Esophagus squamous epithelium (tissue), 5 donors: ENCODE measurements at regions not wholly inside any gene's neighbourhood (a gene's known extent, or its start where the extent isn't known, plus 50 kb on each side); places are given as distances from the start of the nearest gene placed in this dataset.

Experiments used
- DNase-seq: peaks from one replicate; lab custom pipeline; 2025; lab: John Stamatoyannopoulos, UW
- H3K27ac ChIP-seq, 4 donors: fragments of 200-600 bp; sonication (generic); one replicate each; pipeline ENCODE4 v1.5.1; 2016 to 2019; ENCODE audit warnings: mild to moderate bottlenecking in 1 of 4
- H3K27me3 ChIP-seq, 4 donors: fragments of 200-600 bp; sonication (generic); 1 replicate in 3 of 4; 2 replicates in 1 of 4; pipeline versions ENCODE4 v1.5.1 to v1.6.0; 2017 to 2021; ENCODE audit warnings: antibody characterized with exemption in 1 of 4
- H3K36me3 ChIP-seq, 3 donors: fragments of 200-600 bp; sonication (generic); one replicate each; pipeline ENCODE4 v1.5.1; 2016 to 2019
- H3K4me1 ChIP-seq, 3 donors: fragments of 200-600 bp; sonication (generic); one replicate each; pipeline ENCODE4 v1.5.1; 2017 to 2019
- H3K4me3 ChIP-seq, 4 donors: fragments of 200-600 bp; sonication (generic); 1 replicate in 3 of 4; 2 replicates in 1 of 4; pipeline ENCODE4 v1.5.1; 2016 to 2019; ENCODE audit warnings: mild to moderate bottlenecking in 2 of 4, moderate library complexity in 1 of 4
- H3K9me3 ChIP-seq, 3 donors: fragments of 200-600 bp; sonication (generic); one replicate each; pipeline ENCODE4 v1.5.1; 2016 to 2019
- CTCF ChIP-seq, 6 experiments: fragments of 450-650 bp in 4 of 6; fragments of 200-600 bp in 2 of 6; sonication (generic) in 2 of 6; IDR thresholded peaks; one replicate each; pipeline ENCODE4 v1.5.1; 2016 to 2019; ENCODE audit warnings: antibody characterized with exemption in 6 of 6, mild to moderate bottlenecking in 4 of 6, moderate library complexity in 4 of 6
- POLR2A ChIP-seq, 4 donors: fragments of 450-650 bp; IDR thresholded peaks; one replicate each; pipeline ENCODE4 v1.6.1; 2017; ENCODE audit warnings: antibody characterized with exemption in 4 of 4, mild to moderate bottlenecking in 4 of 4, moderate library complexity in 3 of 4
- WGBS, 2 donors: methylation state at CpG; one replicate each; pipeline ENCODE4 v1.1.5; 2018; 5-methylcytosine and 5-hydroxymethylcytosine counted together
- intact Hi-C: fragments of 100-400 bp; cut with DNase I; formaldehyde crosslinking; loops from one replicate; pipeline ENCODE4 v1.15.0; 2022
- donor health status: DM: yes; HTN: yes; CAD: no.

- DNase-seq = no peak
- Histone ChIP-seq H3K4me3 (no peak overlapping the region), H3K27ac (no peak overlapping the region), H3K27me3 (no peaks in the 10 kb centered on the region), H3K36me3 (no peaks in the 10 kb centered on the region), H3K9me3 (no peaks in the 10 kb centered on the region), H3K4me1 (no peaks in the 10 kb centered on the region)
- TF ChIP-seq CTCF (IDR thresholded peaks at IDR 0.05) (no peak), POLR2A (IDR thresholded peaks at IDR 0.05) (no peak)
- 56 to 74% methylated on average over 1 of the region's 1 CpG for WGBS, 2 donors
- intact Hi-C loops = no loop called here
These were observed 548.2 kb downstream of the CBLN2 start for GRCh38 chr18:71995904-71996465.

DNA sequence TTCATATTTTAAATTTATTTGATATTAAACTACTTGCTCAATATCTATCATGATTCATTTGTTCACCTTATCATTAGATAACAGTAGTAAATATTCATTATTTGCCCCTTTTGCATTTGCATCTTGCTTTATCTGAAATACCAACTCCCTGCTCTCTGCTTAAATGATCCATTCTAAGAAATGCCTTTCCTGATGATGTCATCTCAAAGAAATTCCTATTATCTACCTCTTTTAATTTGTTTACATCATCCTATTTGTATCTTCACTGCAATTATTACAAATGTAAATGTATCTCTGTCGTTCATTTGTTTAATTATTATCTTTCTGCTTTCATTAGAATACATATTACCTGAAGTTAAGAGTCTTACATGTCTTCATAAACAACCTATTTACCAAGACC lies 549.9 kb downstream of the CBLN2 start:
- intact Hi-C loops = no loop called here

DNA sequence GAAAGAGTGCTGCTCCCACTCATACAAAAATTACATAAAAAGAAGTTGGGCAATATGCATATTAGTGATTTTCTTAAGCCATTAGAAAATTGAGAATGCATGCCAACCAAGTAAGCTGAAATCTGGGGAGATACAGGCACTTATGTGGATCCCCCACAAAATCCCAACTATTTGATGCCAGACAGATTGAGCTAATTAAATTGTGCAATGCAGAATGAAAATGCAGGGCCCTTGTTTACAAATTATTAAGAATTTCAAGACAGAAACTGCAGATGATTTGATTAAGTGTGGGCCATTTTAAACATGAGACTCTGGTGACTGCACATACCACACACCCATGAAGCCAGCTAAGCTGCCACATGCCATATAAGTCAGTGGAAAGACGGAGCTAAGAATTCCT lies 554.5 kb downstream of the CBLN2 start:
- no peak for TF ChIP-seq POLR2A (IDR thresholded peaks at IDR 0.05)
- TF ChIP-seq CTCF (IDR thresholded peaks at IDR 0.05) = no peak
- intact Hi-C loops = no loop called here
- Histone ChIP-seq H3K4me3 (no peak overlapping the region), H3K9me3 (peaks cover 0 to 7% (median 6%) of the 10 kb centered on the region in 3 donors), H3K27me3 (no peaks in the 10 kb centered on the region), H3K36me3 (no peaks in the 10 kb centered on the region), H3K4me1 (no peaks in the 10 kb centered on the region), H3K27ac (no peak overlapping the region)
- DNase-seq = no peak
- WGBS, 2 donors = 39 to 68% methylated on average over 1 of the region's 1 CpG

More for the DNA sequence above, 549.9 kb downstream of the CBLN2 start:
- Histone ChIP-seq H3K27me3 (no peaks in the 10 kb centered on the region), H3K27ac (no peak overlapping the region), H3K9me3 (no peaks in the 10 kb centered on the region), H3K36me3 (no peaks in the 10 kb centered on the region), H3K4me1 (no peaks in the 10 kb centered on the region), H3K4me3 (no peak overlapping the region)
- WGBS, 2 donors = 43 to 52% methylated on average over 1 of the region's 1 CpG
- TF ChIP-seq POLR2A (IDR thresholded peaks at IDR 0.05) (no peak), CTCF (IDR thresholded peaks at IDR 0.05) (no peak)
- no peak for DNase-seq

DNA sequence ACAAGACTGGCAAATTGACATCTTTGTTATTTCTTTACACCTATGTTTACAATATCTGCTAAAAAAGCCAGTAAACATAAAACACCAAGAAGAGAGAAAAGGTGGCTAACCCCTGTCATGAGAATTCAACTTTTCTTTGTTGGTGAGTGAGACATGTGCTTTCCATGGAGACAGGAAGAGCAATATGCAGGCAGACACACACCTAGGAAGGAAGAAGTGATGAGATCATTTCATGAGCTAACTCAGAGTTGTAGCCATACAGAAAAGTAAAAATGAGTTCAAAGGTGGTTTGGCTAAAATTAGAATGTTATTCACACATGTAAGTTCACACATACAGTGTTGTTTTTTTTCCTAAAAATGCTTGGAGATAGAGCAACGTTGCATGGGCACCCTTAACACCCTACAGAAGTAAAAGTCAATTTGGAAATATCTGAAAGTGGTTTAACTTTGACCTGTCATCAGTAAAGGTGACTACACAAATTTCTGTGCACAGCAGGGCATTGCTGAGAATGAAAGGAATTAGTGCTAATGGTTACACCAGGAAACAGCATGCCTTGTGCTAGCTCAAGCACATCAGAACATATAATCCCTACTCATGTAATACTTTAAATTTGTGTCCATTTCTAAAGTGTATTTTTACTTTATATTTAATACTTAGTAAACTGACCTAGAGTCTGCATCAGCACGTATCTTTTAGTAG lies 557.6 kb downstream of the CBLN2 start:
- intact Hi-C loops = no loop called here
- no peaks in the 10 kb centered on the region for H3K36me3 ChIP-seq
- 43 to 45% methylated on average over 2 of the region's 2 CpGs for WGBS, 2 donors
- no peak for TF ChIP-seq POLR2A (IDR thresholded peaks at IDR 0.05)
- TF ChIP-seq CTCF (IDR thresholded peaks at IDR 0.05) = no peak
- H3K4me1 ChIP-seq = no peaks in the 10 kb centered on the region
- no peak for DNase-seq
- H3K27me3 ChIP-seq = no peaks in the 10 kb centered on the region
- no peak overlapping the region for H3K27ac ChIP-seq
- no peak overlapping the region for H3K4me3 ChIP-seq
- peaks cover 0 to 10% (median 6%) of the 10 kb centered on the region in 3 donors for H3K9me3 ChIP-seq

DNA sequence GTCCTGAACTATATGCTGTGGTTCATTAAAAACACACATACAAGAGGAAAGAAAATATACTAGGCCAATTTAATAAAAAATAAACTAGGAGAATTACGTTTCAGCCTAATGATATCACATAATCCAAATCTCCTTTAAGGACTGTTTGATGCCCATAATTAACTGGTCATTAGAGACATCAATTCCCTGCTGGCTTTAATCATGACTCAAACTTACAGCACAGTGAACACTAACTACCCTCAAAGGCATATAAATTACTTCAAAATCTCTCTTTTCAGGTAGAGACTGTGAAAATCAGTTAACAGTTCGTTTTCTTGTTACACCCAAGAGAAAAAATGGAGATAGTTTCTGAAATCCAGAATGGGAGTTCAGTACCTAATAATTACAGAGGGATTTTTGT lies 567.4 kb downstream of the CBLN2 start:
- Histone ChIP-seq H3K27me3 (no peaks in the 10 kb centered on the region), H3K9me3 (no peaks in the 10 kb centered on the region), H3K27ac (no peak overlapping the region), H3K4me1 (no peaks in the 10 kb centered on the region), H3K36me3 (no peaks in the 10 kb centered on the region), H3K4me3 (no peak overlapping the region)
- WGBS, 2 donors = 30 to 42% methylated on average over 2 of the region's 2 CpGs
- TF ChIP-seq POLR2A (IDR thresholded peaks at IDR 0.05) = no peak
- no peak for TF ChIP-seq CTCF (IDR thresholded peaks at IDR 0.05)
- intact Hi-C loops = no loop called here
- no peak for DNase-seq
